ENCODE measurements at regions not wholly inside any gene's neighbourhood (a gene's known extent, or its start where the extent isn't known, plus 50 kb on each side); places are given as distances from the start of the nearest gene placed in this dataset.

DNA sequence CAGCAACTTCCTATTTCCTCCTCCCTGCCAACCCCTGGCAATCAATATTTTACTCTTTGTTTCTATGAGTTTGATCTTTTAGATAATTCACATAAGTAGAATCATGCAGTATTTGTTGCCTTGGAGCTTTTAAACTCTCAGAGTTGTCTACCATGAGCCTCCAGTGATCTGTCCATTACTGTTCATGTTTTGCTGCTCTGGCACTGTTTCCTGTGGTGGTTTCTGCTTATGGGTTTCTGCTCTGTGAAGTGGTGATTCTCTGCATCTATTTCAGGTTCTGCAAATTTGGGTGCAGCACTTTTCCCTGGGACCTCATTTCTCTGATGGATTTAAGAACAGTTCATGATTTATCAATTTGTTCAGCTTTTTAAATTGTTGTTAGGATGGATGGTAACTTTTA lies 908.1 kb upstream of the FANCL start:
- no peak for DNase-seq

- DNase-seq, result no peak
Measured at GRCh38 chr2:59112258-59112657, 871.1 kb upstream of the FANCL start.

DNA sequence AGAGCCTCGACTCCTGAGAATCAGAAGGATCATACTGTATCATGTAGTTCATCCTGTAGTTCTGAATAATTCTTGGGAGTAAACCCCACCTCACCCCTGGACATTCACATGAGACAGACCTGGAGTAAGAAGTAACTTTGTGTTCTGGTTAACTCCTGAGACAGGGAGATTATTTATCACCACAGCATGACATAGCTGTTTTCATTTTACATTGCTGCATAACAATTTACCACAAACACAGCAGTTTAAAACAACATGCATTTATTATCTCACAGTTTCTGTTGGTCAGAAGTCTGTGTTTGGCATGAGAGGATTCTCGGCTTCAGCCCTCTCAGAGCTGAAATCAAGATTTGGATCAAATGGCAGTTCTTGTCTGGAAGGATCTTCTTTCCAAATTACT lies 855.8 kb upstream of the FANCL start:
- DNase-seq, result no peak

DNA sequence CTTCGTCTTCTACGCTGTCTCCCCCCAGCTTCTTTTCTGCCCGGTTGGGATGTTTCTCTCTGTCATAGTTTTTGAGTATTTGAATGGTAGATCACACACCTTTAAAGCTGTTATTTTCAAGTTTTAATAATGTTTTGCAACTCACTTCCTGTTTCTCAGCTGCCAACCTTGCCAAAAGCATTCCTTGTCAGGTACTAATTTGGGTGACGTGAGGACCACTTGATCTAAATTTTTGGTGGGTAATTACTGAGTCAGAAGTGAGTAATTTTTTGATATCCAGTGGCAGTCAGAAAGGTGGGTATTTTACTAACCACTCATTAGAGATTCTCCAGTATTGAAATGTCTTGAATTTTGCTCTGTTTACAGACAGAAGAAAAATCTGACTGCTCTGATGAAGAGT lies 852.4 kb upstream of the FANCL start:
- no peak for DNase-seq

GRCh38 chr2:59084326-59084725 lies 843.2 kb upstream of the FANCL start:
- DNase-seq, result no peak

DNA sequence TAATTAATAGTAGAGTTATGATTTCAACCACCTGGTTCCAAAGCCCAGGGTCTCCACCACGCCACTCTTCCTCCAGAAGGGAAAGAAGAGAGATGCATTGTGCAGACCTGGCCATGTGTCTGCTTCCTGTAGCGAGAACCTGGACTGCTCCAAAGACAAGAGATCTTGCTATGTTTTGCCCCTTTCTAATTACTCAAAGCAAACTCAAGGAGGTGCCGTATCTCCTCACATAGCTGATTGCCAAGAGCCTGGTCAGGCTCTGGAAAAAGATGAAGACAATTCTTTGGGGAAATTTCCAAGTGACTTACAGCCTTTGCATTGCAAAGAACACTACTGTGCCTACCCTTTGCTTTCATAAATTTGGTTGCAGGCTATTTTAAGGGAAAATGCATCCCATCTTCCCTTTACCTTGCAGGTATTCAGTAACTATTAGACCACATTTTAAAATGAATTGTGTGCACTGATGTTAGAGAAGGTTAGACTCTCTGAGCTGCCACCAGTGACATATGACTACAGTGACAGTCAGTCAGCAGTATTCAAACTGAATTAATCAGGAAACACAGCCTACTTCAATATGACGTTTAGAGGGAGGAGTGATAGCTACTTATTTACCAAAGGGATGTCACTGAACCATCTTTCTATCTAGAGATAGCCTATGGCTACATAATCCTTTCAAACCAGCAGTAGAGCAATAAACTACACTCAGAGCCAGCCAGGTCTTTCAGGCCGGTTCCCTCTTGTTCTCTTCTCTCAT lies 842.1 kb upstream of the FANCL start:
- DNase-seq, result no peak

GRCh38 chr2:59082657-59083056 lies 841.5 kb upstream of the FANCL start:
- no peak for DNase-seq

DNA sequence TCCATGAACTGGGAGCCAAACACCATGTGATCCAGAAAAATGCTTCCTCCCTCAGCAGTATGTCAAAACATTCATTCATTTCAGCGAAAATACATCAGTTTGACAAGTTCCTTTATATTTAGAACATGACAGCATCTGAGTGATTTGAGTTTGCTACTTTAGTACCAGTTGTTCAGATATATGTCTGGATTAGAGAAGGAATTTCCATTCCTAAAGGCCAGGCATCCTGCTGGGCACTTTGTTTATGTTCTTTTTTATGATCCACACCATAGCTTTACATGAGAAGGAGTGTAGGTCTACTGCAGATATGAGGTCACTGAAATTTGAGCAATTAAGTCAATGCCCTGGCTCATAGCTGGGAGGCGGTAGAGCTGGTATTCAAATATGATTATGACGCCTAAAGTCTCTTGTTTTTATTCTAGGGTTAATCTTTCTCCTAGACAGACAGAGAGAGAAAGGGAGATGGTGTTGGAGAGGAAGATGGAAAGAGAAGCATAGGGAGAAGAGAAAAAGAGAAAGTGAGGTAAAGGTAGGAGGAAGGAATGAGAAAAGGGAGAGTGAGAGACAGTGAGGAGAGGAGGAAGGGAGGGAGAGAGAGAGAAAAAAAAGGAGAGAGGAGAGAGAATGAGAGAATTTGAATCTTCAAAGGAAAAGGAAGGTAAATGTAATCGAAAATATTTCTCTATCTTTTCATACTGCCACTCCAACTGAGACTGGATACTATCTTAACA lies 839.5 kb upstream of the FANCL start:
- DNase-seq, result peak; percentile 14

GRCh38 chr2:59077981-59078531 lies 836.9 kb upstream of the FANCL start:
- peak; percentile 5 for DNase-seq

GRCh38 chr2:59077026-59077725 lies 836.1 kb upstream of the FANCL start:
- no peak for DNase-seq

DNA sequence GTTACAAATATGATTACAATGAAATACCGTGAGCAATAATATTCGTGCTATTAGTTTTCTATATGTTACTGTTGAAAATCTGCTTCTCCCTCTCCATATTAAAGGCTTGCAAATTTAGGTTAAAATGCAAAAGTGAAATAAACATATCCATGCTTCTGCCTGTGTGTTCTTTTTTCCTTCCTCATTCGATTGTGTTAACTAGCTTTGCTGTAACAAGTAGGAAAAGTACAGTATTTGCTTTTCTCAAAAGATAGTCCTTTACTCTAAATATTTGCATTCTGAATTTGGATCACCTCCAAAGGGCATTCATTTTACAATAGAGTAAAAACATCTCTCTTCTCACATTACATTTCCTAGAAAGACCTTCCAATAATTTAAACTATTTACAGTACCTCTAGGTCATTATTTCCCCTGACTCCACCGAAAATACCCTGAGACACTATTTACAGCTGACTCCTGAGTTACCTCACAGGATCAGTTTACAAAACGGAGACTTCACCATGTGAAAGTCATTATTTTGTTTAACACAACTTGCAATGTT lies 835.0 kb upstream of the FANCL start:
- no peak for DNase-seq

- no peak for DNase-seq
Measured at GRCh38 chr2:59074071-59074470, 832.9 kb upstream of the FANCL start.

GRCh38 chr2:59073286-59073685 lies 832.2 kb upstream of the FANCL start:
- DNase-seq, result no peak

GRCh38 chr2:59068255-59068654 lies 827.1 kb upstream of the FANCL start:
- DNase-seq, result no peak

DNA sequence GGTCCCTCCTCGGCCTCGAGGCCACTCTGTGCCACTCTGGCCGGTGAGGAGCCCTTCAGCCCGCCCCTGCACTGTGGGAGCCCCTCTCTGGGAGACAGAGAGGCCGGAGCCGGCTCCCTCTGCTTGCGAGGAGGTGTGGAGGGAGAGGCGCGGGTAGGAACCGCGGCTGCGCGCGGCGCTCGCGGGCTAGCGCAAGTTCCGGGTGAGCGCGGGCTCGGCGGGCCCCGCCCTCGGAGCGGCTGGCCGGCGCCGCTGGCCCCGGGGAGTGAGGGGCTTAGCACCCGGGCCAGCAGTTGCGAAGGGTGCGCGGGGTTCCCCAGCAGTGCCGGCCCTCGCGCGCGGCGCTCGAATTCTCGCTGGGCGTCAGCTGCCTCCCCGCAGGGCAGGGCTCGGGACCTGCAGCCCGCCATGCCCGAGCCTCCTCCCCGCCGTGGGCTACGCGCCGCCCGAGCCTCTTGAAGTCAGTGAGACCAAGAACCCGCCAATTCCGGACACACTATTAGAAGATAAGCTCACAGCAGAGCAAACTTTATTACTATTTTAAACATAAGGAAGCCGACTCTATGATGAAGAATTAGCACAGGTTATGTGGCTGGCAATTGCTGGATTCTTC lies 825.8 kb upstream of the FANCL start:
- no peak for DNase-seq

DNA sequence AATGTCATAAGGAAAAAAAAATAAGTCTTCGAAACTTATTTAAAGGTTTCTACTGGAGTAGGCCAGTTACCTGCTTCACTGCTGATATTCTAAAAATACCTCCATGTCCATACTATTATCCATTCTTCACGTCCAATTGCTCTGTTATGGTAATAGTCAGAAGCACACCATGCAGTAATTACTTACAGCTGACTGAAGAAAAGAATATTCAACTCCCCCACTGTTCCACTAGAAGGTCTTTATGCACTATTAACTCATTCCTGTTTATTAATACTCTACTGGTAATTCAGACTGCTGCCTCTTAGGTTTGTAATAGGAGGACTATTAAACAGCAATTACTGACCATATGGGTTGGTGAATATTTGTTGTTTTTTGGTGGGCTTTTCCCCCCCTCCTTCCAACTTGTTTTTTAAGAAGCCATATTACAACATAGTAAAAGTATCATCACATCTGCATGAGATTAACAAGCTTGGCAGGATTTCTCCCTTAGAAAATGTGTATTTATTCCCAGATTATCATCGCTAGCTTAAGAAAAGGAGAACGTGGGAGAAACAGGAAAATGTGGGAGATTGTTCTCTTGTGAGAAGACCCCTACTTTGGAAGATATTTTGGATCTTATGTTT lies 806.4 kb upstream of the FANCL start:
- DNase-seq, result no peak

- DNase-seq, result no peak
Measured at GRCh38 chr2:59046401-59047372, 805.6 kb upstream of the FANCL start.

- no peak for DNase-seq
Measured at GRCh38 chr2:59044736-59045135, 803.6 kb upstream of the FANCL start.

GRCh38 chr2:59041139-59041538 lies 800.0 kb upstream of the FANCL start:
- no peak for DNase-seq

DNA sequence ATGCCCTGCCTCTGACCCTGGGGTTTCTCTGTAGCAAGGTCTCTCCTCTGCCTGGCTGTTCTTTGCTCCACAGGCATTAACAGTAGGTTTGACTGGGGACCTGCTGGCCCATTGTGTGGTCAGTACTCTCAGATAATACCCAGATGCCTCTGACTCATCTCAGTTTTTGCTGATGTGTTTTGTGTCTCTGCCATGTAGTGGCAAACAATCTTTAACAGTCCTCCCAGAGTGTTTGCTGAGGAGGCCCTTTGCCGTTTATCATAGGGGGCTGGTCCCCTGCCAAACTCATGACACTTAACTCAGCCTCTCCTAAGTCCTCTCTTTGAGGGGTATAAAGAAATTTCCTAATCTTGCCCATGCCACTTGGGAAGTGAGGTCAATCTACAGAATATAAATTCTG lies 793.7 kb upstream of the FANCL start:
- DNase-seq, result peak; percentile 6

DNA sequence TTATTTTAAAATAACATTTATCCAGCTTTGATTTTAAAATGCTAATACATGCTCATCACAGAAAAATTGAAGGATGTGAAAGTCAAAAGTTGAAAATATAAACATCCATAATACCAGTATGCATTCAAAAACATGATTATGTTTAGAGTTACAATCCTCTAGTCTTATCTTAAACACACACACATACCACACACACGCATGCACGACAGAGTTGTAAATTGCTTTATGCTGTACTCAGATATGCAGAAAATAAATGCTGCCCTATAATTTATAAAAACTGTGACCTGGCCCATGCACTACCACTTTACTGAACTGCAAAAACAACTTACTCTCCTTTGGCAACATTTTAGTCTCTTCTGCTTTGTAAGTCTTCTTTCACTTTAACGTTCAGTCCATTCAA lies 793.0 kb upstream of the FANCL start:
- DNase-seq, result no peak

Data from fibroblast of skin of back (primary cell).